ENCODE measurements at regions not wholly inside any gene's neighbourhood (a gene's known extent, or its start where the extent isn't known, plus 50 kb on each side); places are given as distances from the start of the nearest gene placed in this dataset.

DNA sequence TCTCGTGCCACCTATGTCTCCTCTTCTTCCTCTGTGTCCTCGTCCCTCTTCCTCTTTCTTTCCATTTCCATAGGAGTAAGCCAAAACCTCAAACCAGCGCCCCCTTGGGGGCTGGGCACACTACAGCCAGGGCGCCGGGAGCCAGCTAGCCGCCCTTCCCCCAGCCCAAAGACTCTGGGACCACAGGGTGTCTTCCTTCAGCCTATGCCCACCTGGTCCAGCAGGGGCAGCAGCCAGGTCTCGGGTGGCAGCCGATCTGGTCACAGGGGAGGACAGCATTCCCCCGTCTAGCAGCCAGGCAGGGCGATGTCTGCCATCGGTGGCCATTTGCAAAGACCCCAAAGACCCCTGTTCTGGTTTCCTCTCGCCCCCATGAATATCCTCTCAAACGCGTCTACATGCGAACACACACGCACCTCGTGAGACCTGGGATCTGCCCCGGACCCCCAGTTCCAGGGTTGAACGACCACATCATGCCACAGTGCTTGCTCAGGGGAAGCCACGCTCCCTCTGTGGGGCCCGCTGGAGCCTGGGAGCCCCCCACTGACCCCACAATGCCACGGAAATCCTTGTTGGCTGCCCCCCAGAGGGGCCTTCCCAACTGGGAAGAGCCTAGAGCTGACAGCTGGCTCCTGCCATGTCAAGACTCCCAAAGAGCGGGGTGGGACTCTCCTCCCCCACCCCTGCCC is 546.0 kb upstream of the CCDC179 start:
- no peak for TF ChIP-seq CTCF (IDR thresholded peaks at IDR 0.05)
- no peak for TF ChIP-seq POLR2A (IDR thresholded peaks at IDR 0.05)
- no peak for TF ChIP-seq POLR2AphosphoS5 (IDR thresholded peaks at IDR 0.05; ENCODE audit: insufficient read depth in 1 of 2, low read depth in 1 of 2)
